ENCODE measurements at regions not wholly inside any gene's neighbourhood (a gene's known extent, or its start where the extent isn't known, plus 50 kb on each side); places are given as distances from the start of the nearest gene placed in this dataset.

- TF ChIP-seq EZH2phosphoT487 (IDR thresholded peaks at IDR 0.05; ENCODE audit: unreplicated experiment) (no peak), EZH2 (IDR thresholded peaks at IDR 0.05; ENCODE audit: low read depth, unreplicated experiment) (no peak), STAT1 (IDR thresholded peaks at IDR 0.05; ENCODE audit: unreplicated experiment) (no peak), ZNF462 (CRISPR knock-in tag; IDR thresholded peaks at IDR 0.05) (no peak), POLR2AphosphoS5 (IDR thresholded peaks at IDR 0.05; ENCODE audit: low read depth) (no peak)
These were observed 102.3 kb downstream of the FAM174B start (continued) for GRCh38 chr15:92553317-92553716.

GRCh38 chr15:92545996-92546395 is 109.6 kb downstream of the FAM174B start:
- Mint-ChIP-seq H3K36me3 (ENCODE audit: low read depth) (peaks cover 6% of the 10 kb centered on the region; the same call in 2 of the 3 replicates), H3K4me3 (no peak overlapping the region), H3K27ac (no peak overlapping the region), H3K4me1 (no peaks in the 10 kb centered on the region), H3K27me3 (ENCODE audit: insufficient read depth, low read depth, poor library complexity) (peaks cover 3% of the 10 kb centered on the region), H3K9me3 (peaks cover 6% of the 10 kb centered on the region)
- no peaks in the 10 kb centered on the region for H4K20me1 ChIP-seq (replicated peaks; ENCODE audit: insufficient read depth)
- H3K4me1 ChIP-seq (ENCODE audit: insufficient read depth) = no peaks in the 10 kb centered on the region
- DNase-seq (ENCODE audit: low spot score) (no peak), ATAC-seq (no peak)
- TF ChIP-seq STAT1 (IDR thresholded peaks at IDR 0.05; ENCODE audit: unreplicated experiment) (no peak), NANOG (IDR thresholded peaks at IDR 0.05; ENCODE audit: borderline replicate concordance) (no peak), CTCF (conservative IDR thresholded peaks at IDR 0.05; ENCODE audit: low read depth in 2 of 2) (no peak), POLR2AphosphoS5 (IDR thresholded peaks at IDR 0.05; ENCODE audit: low read depth) (no peak), EZH2 (IDR thresholded peaks at IDR 0.05; ENCODE audit: low read depth, unreplicated experiment) (no peak)
- no peaks in the 10 kb centered on the region for H3K36me3 ChIP-seq (ENCODE audit: insufficient read depth)
- no peak overlapping the region for H3K4me3 ChIP-seq
- H3K9me2 ChIP-seq (ENCODE audit: insufficient read depth) = peaks cover 6% of the 10 kb centered on the region
- H3K27ac ChIP-seq (ENCODE audit: low read depth) = no peak overlapping the region
- no peak overlapping the region for H2AFZ ChIP-seq
- no peaks in the 10 kb centered on the region for H3F3A ChIP-seq (replicated peaks; ENCODE audit: low read depth)
- H3K27me3 ChIP-seq (ENCODE audit: insufficient read depth) = no peaks in the 10 kb centered on the region
- no peak overlapping the region for H3K4me2 ChIP-seq
- no peaks in the 10 kb centered on the region for H3K79me2 ChIP-seq (replicated peaks; ENCODE audit: insufficient read depth)
